NCI-H510A treated with DMSO at 0.1 percent for 48 hours (cell line): ENCODE measurements at regions not wholly inside any gene's neighbourhood (a gene's known extent, or its start where the extent isn't known, plus 50 kb on each side); places are given as distances from the start of the nearest gene placed in this dataset.

ENCODE experiments used
- DNase-seq: peaks from one replicate; lab custom pipeline; 2025; lab: John Stamatoyannopoulos, UW

DNA sequence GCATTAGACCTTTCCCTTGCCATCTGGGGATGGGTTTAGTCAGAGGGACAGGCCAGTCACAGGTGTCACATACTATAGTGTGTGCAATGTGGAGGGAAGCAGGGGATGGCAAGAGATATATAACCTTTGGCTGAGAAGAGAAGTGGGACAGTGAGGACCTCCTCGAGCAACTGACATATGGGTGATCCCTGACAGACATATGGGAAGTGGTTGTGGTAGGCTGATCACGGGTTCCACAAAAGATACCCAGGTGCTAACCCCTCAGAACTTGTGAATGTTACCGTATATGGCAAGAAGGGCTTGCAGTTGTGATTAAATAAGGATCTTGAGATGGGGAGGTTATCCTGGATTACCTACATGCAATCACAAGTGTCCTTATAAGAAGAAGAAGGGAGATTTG lies 188.1 kb upstream of the MPHOSPH6 start:
- DNase-seq, result no peak

DNA sequence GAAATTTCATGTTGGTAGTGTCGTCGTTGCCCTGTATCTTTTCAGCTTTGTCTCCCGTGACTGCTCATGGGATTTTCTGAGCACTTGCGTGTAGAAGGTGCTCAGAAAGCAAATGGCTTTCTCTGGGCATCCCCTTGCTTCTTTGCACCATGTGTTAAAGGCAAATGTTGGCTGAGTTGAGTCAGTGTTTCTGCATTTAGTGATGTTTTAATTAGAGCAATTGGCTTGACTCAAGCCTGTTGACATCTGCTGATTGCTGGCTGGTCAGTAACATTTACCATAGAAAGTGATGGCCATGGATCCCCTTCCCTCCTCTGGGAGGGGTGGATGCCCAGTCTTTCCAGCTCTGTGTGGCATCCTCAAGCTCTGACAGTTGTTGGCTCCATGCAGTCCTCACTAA lies 187.2 kb upstream of the MPHOSPH6 start:
- no peak for DNase-seq

DNA sequence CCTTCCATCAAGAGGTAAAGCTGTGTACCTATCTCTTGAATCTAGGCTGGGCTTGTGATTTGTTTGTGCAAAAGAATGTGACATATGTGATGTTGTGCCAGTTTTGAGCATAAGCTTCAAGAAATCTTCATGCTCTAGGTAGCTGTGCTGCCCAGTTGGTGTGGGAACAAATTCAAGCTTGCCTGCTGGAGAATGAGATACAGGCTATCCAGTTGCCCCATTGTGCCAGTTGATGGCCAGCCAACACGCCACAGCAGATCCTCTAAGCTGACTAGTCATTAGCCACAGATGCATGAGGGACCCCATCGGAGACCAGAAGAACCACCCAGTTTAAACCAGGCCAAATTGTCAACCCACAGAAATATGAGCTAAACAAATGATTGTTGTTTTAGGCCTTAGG lies 180.5 kb upstream of the MPHOSPH6 start:
- DNase-seq, result no peak

DNA sequence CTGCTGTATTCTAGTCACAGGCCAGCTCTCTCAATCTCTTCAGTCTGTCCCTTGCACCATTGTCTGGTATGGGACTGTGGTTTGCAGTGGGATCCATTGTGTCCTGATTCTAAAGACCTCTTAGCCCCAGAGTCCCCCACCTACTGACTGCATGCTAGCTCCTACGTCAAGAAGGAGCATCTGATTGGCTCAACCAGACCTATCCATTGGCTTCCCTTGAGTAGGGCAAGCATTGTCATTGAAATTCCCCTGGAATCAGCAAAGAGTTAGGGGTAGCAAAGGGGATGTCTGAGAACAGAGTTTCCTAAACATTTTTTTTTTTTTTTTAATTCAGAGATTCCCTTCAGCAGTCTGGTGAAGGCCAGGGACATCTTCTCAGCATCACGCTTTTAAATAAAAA lies 175.3 kb upstream of the MPHOSPH6 start:
- no peak for DNase-seq

DNA sequence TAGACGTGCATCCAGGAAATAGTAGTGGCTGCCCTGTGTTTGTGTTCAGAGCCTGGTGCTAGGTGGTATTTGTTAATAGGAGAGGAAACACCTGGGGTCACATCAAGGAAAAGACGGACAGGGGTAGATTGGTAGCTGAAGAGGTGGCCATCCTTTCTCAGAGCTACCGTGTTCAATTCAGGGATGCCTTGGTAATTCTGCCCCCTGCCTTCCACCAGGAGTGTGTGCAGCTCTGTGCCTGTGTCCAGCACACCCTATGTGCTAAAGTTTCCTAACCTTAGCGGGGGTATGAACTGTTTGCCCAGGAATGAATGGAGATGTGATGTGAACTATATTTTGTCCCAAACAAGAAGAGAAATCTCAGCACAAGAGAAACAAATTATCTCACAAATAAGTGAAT lies 174.1 kb upstream of the MPHOSPH6 start:
- DNase-seq, result peak; percentile 5

DNA sequence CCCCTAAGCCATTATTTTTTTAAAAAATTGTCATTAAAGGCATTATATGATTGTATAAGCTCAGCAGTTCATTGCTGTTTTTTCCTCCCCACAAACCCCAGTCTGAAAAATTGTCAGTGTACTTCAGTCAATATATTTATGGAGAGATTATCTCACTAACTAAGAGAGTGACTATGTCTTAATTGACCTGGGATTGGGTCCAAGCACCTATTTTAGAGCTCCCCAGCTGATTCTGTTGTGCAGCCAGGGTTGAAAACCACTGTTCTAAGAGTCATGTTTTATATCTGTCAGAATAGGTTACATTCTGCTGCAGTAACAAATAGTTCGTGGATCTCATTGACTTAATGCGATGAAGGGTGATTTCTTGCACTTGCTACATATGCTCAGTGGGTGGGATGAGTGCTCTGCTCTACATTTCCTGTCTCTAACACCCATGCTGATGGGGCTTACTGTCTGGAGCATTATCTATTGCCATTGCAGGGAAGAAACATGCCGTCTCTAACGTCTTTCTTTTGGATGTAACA lies 171.2 kb upstream of the MPHOSPH6 start:
- DNase-seq, result no peak

DNA sequence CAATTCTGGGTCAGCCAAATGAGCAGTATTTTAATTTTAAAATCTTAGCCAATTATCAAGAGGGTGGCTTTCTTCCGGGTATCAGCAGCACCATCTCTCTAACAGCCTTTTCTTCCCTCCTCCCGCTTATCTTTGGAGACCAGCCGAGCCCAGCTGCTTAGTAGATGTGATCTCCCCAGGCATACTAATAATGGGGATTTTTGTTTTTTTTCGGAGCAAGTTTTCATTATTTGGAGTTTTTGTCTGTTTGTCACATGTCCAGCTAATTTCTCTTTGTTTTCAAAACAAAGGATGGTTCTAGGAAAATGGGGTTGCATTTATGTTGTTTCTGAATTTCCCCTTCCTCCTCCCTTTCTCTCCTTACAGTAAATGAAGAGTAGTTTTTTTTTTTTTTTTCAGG lies 170.5 kb upstream of the MPHOSPH6 start:
- no peak for DNase-seq

DNA sequence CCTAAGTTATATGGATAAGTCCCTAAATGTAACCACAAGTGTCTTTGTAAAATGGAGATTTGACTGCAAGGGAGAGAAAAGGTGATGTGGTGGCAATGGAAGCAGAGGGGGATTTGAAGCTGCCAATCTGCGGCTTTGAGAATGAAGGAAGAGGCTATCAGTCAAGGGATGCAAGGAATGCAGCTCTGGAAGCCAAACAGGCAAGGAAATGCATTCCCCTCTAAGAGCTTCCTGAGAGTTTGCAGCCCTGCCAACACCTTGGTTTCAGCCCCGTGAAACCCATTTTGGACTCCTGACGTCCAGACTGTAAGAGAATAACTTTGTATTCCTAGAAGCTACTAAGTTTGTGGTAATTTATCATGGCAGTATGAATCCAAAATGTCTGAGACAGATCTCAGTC lies 167.3 kb upstream of the MPHOSPH6 start:
- DNase-seq, result no peak

DNA sequence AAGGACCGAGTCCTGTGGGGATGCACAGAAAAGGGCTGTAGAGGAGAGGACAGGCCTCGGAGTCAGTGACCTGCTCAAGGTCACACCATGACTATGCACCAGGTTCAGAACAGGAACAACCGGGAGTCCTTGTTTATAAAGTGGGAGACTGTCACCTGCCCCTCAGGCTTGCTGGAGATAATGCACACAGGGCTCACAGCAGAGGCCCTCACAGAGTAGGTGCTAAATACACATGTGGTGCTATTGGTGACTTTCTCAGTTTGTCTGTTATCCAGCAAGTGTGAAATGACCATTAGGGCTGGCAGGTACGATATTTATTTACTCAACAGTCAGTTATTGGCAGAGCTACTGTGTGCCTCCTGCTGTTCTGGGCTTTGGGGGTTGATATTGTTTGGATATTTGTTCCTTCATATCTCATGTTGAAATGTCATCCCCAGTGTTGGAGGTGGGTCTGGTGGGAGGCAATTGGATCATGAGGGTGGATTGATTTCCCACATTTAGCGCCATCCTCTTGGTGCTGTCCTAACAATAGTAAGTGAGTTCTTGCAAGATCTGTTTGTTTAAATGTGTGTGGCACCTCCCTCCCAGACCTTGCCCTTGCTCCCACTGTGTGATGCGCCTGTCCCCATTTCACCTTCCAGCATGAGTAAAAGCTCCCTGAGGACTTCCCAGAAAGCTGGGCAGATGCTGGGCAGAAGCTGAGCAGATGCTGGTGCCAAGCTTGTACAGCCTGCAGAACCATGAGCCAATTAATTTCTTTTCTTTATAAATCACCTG lies 162.1 kb upstream of the MPHOSPH6 start:
- peak; percentile 36 for DNase-seq

DNA sequence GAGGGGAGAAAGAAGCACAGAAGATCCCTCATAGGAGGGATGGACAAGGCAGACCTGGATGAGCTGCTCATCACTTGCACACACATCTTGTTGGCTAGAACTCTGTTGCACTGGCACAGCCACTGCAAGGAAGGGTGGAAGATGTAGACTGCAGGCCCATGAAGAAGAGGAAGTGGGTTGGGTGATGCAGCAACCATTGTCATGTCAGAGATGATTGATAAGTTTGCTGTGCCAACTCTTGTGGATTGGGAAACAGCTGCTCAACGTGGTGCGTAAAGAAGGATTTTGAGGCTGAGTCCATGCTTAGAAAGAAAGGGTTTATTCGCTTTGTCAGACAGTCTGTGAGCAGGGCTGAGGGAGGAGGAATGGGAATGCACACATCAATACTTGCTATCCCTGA lies 161.4 kb upstream of the MPHOSPH6 start:
- DNase-seq, result peak; percentile 28

DNA sequence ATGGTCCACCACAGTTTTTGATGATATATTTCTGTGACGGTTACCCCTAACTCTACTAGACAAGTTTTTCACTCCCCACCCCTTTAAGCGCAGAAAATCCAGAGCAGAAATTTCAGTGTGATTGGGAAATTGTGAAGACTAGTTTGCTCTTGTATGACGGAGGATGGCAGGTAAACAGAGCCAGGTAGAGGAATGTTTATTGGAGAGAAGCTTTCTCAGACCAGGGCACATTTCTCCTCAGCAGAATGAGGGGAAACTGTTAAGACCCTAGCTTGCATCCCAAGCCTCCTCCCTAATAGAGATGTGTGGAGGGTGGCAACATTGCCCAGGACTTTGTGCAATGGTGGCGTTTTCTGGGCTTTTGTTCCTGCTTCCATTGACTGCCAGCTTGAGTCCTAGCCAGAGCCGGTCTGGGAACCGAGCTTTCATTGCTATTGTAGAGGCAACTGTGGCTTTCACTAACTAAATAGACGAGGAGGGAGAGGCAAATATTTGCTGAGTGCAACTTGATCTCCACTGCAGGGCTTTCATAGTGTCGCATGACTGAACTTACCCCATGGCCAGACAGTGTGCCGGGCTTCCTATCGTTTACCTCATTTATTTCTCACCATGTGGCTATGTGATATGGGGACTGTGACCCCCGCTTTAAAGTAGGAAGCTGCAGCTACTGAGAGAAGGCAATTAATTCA lies 159.6 kb upstream of the MPHOSPH6 start:
- peak; percentile 91 for DNase-seq

DNA sequence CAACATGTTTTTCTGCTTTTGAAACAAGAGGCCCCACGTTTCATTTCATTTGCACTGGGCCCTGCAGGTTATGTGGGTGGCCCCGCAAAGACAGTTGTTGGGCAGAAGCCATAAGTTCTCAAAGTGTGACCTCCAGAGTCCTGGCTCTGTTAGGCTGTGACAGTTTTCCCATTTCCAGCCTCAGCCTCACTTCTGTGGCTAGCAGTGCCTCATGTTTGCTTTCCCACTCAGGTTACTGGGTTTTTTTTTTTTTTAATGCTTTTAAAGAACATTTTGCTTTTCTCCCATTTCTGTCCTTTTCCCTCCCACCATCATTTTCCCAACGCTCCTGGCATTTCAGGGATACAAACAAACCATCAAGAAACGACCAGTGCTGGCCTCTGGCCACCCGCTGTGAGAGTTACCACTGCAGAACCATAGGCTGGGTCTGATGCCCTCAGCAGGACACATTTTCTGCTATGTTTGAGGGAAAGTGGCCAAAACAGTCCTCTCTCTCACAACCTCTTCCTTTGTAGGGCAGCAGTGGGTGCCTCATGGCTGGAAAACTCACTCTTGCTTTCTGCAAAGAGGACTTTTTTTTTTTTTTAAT lies 159.0 kb upstream of the MPHOSPH6 start:
- DNase-seq, result no peak

DNA sequence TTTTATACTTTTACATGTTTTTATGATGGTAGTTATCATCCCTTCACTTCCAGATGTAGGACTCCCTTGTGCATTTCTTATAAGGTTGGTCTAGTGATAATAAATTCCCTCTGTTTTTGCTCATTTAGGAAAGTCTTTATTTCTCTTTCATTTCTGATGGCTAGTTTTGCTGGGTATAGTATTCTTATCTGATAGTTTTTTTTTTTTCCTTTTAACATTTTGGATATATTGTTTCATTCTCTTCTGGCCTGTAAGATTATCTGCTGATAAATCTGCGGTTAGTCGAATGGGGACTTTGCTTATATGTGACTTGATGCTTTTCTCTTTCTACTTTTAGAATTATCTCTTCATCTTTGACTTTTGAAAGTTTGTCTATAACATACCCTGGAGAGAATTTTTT lies 153.1 kb upstream of the MPHOSPH6 start:
- no peak for DNase-seq

DNA sequence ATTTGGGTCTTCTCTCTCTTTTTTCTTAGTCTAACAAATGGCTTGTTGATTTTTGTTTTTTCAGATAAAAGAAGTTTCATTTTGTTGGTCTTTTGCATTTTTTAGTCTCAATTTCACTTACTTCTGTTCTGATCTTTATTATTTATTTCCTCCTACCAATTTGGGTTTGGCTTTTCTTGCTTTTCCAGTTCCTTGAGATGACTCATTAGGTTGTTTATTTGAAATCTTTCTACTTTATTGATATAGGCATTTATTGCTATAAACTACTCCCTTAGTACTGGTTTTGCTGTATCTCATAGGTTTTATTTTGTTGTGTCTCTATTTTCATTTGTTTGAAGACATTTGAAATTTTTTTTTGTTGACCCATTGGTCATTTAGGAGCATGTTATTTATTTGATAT lies 152.2 kb upstream of the MPHOSPH6 start:
- no peak for DNase-seq

DNA sequence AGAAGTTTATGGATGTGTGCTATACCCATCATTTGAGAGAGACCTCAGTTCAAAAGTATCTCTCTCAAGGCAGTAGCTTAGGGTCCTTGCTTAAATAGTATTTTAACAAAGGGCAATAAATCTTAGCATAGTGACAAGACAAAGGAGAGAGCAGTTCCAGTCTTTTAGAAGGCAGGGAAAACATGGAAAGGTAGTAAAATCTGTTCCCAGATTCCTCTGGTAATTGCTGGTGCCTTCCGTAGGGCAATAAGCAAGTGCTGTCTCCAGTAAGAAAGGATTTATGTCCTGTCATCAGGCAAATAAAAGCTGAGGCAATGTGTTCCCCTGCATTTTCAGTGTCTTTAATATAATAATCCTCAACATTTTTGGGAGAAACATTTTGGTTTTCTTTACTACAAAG lies 149.0 kb upstream of the MPHOSPH6 start:
- no peak for DNase-seq

DNA sequence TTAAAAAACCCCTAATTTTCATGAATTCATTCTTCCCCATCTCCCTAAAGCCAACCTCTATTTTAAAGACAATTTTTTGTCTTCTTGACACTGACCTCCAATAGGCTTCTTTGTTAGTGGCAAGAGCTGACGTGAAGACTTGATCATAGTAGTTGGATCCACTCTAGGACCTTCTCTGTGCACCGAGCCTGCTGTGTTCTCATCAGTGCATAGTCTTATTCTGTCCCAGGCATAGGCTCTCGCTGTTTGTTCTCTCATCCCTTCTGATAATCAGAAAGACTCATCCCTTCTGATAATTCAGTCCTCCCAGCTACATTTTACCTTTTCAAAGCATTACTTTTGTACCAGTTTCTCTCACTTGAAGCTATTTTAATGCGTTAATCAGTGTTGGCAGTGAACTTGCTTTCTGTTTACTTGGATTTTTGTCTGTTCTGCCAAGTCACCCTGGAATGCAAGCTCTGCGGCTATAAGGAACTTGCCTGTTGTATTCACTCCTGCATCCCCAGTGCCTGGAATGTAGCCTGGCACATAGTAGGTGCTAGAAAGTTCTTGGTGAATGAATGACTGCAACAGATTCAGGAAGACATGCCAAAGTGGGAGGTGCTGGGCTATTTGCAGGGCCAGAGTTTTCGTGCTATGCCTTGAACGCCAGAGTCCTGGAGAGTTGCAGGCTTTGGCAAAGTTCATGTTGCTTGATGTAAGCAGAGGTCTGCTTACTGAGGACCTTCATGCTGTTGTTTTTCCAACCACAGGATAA lies 147.6 kb upstream of the MPHOSPH6 start:
- no peak for DNase-seq

DNA sequence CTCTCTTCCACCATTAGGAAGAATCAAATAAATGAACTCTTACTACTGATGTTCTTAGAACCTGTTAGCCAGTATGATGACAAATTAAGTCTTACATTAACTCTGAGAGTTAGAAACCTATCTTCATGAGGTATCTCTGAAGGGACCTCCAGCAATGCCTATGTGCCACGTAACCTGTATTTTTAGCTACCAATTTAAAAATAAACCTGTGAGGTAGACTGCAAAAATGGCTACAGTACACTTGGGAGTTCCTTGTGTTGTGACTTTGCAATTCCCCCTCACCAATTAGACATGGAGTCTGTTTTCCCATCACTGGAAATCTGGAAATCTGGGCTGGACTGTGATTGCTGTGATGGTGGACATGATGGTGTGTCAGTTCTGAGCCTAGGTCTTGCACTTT lies 143.7 kb upstream of the MPHOSPH6 start:
- no peak for DNase-seq

DNA sequence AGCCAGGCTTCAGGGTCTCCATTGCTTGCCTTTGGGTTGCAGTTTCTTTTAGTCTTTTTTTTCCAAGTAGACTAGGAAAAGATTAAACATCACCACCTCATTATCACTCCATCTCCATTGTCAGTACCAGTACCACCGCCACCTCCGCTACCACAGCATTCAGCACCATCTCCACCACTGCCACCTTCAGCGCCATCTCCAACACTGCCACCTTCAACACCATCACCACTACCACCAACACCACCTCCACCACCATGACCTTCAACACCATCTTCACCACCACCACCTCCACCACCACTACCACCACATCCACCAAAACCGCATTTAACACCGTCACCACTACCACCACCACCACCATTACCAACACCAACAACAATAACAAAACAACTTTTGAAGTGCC lies 141.5 kb upstream of the MPHOSPH6 start:
- no peak for DNase-seq

DNA sequence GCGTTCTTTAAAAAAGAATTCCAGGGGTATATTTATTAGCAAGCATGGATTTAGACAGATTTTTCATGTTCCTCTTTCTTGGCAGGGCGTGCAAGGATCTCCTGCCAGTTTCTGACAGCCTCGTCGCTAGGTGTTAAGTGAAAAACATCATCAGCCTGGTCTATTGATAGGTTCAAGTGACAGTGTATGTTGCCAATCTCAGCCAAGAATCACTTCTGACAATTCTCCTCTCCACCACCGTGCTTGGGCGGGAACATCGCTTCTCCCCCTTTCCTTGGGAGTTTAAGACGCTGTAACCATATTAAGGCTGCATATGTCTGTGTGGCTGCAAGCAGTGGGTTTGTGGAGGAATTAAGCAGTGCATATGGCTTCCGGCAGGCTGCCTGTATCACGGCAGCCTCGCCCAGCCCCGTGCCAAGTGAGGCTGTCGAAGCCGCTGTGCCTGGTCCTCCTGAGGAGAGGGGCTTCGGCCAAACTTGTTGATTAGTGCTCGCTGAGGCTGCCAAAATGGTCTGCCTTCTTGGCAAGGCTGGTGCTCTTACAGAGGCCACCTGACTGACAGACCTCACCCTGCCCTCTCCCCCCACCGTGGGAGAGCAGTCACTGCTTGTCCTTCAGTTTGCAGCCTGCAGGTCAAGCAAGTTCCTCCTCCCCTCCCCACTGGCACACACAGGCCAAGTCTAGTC lies 132.2 kb upstream of the MPHOSPH6 start:
- no peak for DNase-seq

DNA sequence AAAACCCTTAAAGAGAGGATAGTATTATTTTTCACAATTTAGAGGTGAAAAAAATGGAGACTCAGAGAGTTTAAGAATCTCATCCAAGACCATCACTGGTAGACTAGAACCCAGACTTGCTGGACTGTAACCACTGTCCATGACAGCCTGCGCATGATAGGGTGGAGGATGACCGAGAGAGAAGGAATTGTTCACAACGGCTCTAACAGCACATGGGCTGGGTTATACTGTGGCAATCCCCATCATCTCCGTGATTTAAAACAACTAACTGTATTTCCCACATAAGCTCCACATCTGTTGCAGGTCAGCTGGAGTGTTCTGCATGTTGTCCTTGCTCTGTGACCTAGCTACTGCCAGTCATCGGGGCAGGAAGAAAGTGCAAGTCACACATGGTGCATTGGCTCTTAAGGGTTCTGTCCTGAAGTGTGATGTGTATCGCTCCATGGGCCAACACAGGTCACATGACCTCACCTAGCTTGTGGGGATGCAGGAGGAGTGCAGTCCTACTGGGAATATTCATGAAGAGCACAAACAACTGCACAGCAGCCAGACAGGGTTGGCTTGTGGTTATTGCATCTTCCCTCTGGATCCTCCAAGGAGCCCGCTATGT lies 131.2 kb upstream of the MPHOSPH6 start:
- no peak for DNase-seq

DNA sequence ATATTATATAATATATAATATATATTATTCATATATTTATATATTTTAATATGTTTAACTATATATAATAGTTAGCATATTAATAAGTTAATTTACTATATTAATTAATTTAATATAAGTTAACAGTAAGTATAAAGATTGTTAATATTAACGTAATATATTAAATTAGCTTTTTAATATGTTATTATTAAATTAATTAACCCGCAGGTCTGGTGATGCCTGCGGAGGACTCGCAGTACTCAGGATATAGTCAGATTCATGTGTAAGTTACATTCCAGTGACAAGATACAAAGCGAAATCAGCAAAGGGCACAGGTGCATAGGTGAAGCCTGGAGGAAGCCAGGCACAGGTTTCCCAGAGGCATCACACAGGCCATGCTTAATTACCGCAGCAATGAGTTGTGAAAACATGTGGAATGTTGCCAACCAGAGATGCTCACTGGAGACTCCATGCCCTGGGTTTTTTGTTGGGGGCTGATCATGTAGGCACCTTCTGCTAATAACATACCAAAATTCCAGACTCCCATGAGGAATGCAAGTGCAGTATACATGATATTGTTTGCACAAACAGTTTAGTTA lies 130.4 kb upstream of the MPHOSPH6 start:
- DNase-seq, result no peak
